ENCODE measurements at regions not wholly inside any gene's neighbourhood (a gene's known extent, or its start where the extent isn't known, plus 50 kb on each side); places are given as distances from the start of the nearest gene placed in this dataset.
A peak's percentile ranks its signal among the peaks of the same experiment; 100 is the strongest.
"Not testable (repeated sequence)": the region's sequence is repeated elsewhere in the genome, so short reads cannot be mapped to it uniquely, and the experiment has no call there.

DNA sequence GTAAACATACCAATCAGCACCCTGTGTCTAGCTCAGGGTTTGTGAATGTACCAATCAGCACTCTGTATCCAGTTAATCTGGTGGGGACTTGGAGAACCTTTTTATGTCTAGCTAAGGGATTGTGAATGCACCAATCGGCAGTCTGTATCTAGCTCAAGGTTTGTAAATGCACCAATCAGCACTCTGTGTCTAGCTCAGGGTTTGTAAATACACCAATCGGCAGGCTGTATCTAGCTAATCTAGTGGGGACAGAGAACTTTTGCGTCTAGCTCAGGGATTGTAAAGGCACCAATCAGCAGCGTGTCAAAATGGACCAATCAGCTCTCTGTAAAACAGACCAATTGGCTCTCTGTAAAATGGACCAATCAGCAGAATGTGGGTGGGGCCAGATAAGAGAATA, 126.7 kb upstream of the MYO10 start:
- DNase-seq (ENCODE audit: extremely low read depth in 1 of 4, low spot score in 3 of 4); H3K4me1 ChIP-seq (replicated peaks in 1 of 2; ENCODE audit: control insufficient read depth in 2 of 2, insufficient read depth in 2 of 2, low read length in 2 of 2); ATAC-seq; H2AFZ ChIP-seq (ENCODE audit: low read depth, low read length); H4K20me1 ChIP-seq (replicated peaks; ENCODE audit: control insufficient read depth, insufficient read depth, low read length); FAIRE-seq; H3K27ac ChIP-seq (ENCODE audit: extremely low read depth, low read depth, low read length); H3K79me2 ChIP-seq (ENCODE audit: control insufficient read depth, insufficient read depth, low read length); H3K9me1 ChIP-seq (ENCODE audit: control insufficient read depth, insufficient read depth, low read length); BruUV-seq (replicated peaks); H3K4me3 ChIP-seq; H3K9me3 ChIP-seq (replicated peaks; ENCODE audit: control insufficient read depth, insufficient read depth, low read depth, low read length); H3K4me2 ChIP-seq (ENCODE audit: insufficient read depth, low read length); CTCF ChIA-PET (ENCODE audit: low intra/inter-chr PET ratio); H3K36me3 ChIP-seq (ENCODE audit: control insufficient read depth, insufficient read depth, low read length); intact Hi-C loops (cut with micrococcal nuclease); H3K9ac ChIP-seq (ENCODE audit: insufficient read depth in 1 of 2, low read depth in 2 of 2, low read length in 2 of 2); in situ Hi-C loops (cut with MboI); H3K27me3 ChIP-seq (ENCODE audit: control insufficient read depth in 2 of 2, insufficient read depth in 2 of 2, low read length in 2 of 2): not testable (repeated sequence)
- TF ChIP-seq ZNF316 (IDR thresholded peaks at IDR 0.05) = peak; percentile 40; the same call in 1 of the 2 replicates
- POLR2A ChIA-PET = interaction anchor here (0.7 kb wide), 1 partner anchor 11 kb away, joined by 4 read pairs; no protein-coding TSS in a partner anchor
- WGBS (ENCODE audit: insufficient coverage, low coverage, missing lambda C conversion rate) = 8% methylated on average over 4 of the region's 4 CpGs

DNA sequence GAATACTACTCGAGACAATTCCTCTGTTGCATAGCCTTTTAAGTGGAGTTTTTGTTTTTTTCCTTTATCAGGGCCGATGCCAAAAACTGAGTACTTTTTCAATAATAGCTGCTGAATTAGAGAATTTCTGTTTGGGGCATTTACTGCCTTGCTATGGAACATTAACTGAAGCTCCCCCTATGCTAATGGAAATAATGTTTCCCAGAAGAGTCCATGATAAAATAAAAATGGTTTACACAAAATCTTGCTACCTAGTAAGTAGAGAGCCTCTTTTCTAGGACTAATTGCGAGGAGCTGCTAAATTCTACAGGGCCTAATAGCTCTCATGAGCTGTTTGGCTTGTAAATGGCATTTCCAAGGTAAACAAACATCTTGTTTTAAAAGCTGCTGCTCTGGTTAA, 128.2 kb upstream of the MYO10 start:
- H3K36me3 ChIP-seq (ENCODE audit: control insufficient read depth, insufficient read depth, low read length) = no peaks in the 10 kb centered on the region
- in situ Hi-C loops (cut with MboI) (no loop called here), intact Hi-C loops (cut with micrococcal nuclease) (no loop called here)
- ATAC-seq (no peak), FAIRE-seq (peak; percentile 26), DNase-seq (ENCODE audit: extremely low read depth in 1 of 4, low spot score in 3 of 4) (no peak)
- no peaks in the 10 kb centered on the region for H3K9me1 ChIP-seq (ENCODE audit: control insufficient read depth, insufficient read depth, low read length)
- 2% methylated on average over 3 of the region's 3 CpGs for WGBS (ENCODE audit: insufficient coverage, low coverage, missing lambda C conversion rate)
- H2AFZ ChIP-seq (ENCODE audit: low read depth, low read length) = no peak overlapping the region
- no TSS peak for BruUV-seq (replicated peaks)
- H3K9ac ChIP-seq (ENCODE audit: insufficient read depth in 1 of 2, low read depth in 2 of 2, low read length in 2 of 2) = no peak overlapping the region
- H3K4me2 ChIP-seq (ENCODE audit: insufficient read depth, low read length) = no peak overlapping the region
- peaks cover 0 to 6% of the 10 kb centered on the region in 2 experiments; a peak in 1 of 5 replicates for H3K27me3 ChIP-seq (ENCODE audit: control insufficient read depth in 2 of 2, insufficient read depth in 2 of 2, low read length in 2 of 2)
- H3K4me1 ChIP-seq (replicated peaks in 1 of 2; ENCODE audit: control insufficient read depth in 2 of 2, insufficient read depth in 2 of 2, low read length in 2 of 2) = peaks cover 0 to 6% of the 10 kb centered on the region in 2 experiments; a peak in 1 of 5 replicates
- H3K4me3 ChIP-seq = no peak overlapping the region
- no peak for TF ChIP-seq SRSF9 (IDR thresholded peaks at IDR 0.05; ENCODE audit: borderline replicate concordance, low read depth, low read length)
- TF ChIP-seq, protein P1, sequence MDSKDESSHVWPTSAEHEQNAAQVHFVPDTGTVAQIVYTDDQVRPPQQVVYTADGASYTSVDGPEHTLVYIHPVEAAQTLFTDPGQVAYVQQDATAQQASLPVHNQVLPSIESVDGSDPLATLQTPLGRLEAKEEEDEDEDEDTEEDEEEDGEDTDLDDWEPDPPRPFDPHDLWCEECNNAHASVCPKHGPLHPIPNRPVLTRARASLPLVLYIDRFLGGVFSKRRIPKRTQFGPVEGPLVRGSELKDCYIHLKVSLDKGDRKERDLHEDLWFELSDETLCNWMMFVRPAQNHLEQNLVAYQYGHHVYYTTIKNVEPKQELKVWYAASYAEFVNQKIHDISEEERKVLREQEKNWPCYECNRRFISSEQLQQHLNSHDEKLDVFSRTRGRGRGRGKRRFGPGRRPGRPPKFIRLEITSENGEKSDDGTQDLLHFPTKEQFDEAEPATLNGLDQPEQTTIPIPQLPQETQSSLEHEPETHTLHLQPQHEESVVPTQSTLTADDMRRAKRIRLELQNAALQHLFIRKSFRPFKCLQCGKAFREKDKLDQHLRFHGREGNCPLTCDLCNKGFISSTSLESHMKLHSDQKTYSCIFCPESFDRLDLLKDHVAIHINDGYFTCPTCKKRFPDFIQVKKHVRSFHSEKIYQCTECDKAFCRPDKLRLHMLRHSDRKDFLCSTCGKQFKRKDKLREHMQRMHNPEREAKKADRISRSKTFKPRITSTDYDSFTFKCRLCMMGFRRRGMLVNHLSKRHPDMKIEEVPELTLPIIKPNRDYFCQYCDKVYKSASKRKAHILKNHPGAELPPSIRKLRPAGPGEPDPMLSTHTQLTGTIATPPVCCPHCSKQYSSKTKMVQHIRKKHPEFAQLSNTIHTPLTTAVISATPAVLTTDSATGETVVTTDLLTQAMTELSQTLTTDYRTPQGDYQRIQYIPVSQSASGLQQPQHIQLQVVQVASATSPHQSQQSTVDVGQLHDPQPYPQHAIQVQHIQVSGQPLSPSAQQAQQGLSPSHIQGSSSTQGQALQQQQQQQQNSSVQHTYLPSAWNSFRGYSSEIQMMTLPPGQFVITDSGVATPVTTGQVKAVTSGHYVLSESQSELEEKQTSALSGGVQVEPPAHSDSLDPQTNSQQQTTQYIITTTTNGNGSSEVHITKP (IDR thresholded peaks at IDR 0.05; ENCODE audit: partially characterized antibody) = no peak
- TF ChIP-seq NEUROD1 (IDR thresholded peaks at IDR 0.05; ENCODE audit: borderline replicate concordance, low read depth, low read length, partially characterized antibody) = no peak
- TF ChIP-seq MAFK (IDR thresholded peaks at IDR 0.05; ENCODE audit: low read length) = no peak
- ChIA-PET POLR2A (interaction anchor here (0.5 kb wide), 1 partner anchor 1722 kb away, joined by 3 read pairs; no protein-coding TSS in a partner anchor), CTCF (ENCODE audit: low intra/inter-chr PET ratio) (no interaction called here)
- H4K20me1 ChIP-seq (replicated peaks; ENCODE audit: control insufficient read depth, insufficient read depth, low read length) = no peaks in the 10 kb centered on the region
- no peaks in the 10 kb centered on the region for H3K79me2 ChIP-seq (ENCODE audit: control insufficient read depth, insufficient read depth, low read length)
- no peak overlapping the region for H3K27ac ChIP-seq (ENCODE audit: extremely low read depth, low read depth, low read length)
- no peaks in the 10 kb centered on the region for H3K9me3 ChIP-seq (replicated peaks; ENCODE audit: control insufficient read depth, insufficient read depth, low read depth, low read length)
